HCT116 (cell line): ENCODE measurements at regions not wholly inside any gene's neighbourhood (a gene's known extent, or its start where the extent isn't known, plus 50 kb on each side); places are given as distances from the start of the nearest gene placed in this dataset.

Experiments
- CEBPB ChIP-seq: IDR thresholded peaks from 2 replicates; pipeline ENCODE4 v1.6.1; 2012; ENCODE audit warnings: low read depth
- EGR1 ChIP-seq: IDR thresholded peaks from 2 replicates; pipeline ENCODE4 v1.6.1; 2012; ENCODE audit warnings: low read depth
- EZH2 ChIP-seq: fragments of 200-600 bp; sonication (generic); IDR thresholded peaks from 2 replicates; pipeline ENCODE4 v1.6.1; 2017; ENCODE audit warnings: antibody characterized with exemption, mixed run types
- EZH2phosphoT487 ChIP-seq: fragments of 200-600 bp; IDR thresholded peaks from 2 replicates; pipeline ENCODE4 v1.6.1; 2018; ENCODE audit warnings: antibody characterized with exemption, borderline replicate concordance
- POLR2A ChIP-seq: IDR thresholded peaks from 2 replicates; pipeline ENCODE4 v1.7.0; 2011; ENCODE audit warnings: borderline replicate concordance; ENCODE audit not compliant: insufficient read depth, insufficient read length; ENCODE audit errors: extremely low read depth
- POLR2AphosphoS5 ChIP-seq: IDR thresholded peaks from 2 replicates; pipeline ENCODE4 v1.6.1; 2011; ENCODE audit warnings: mild to moderate bottlenecking, low read depth, low read length, moderate library complexity
- RAD21 ChIP-seq: IDR thresholded peaks from 2 replicates; pipeline ENCODE4 v1.6.1; 2012; ENCODE audit warnings: low read depth, mild to moderate bottlenecking
- SIN3A ChIP-seq: IDR thresholded peaks from 2 replicates; pipeline ENCODE4 v1.6.1; 2012; ENCODE audit warnings: low read depth
- SRF ChIP-seq: IDR thresholded peaks from 2 replicates; pipeline ENCODE4 v1.6.1; 2012; ENCODE audit warnings: low read depth
- TCF7L2 ChIP-seq: IDR thresholded peaks from 2 replicates; pipeline ENCODE4 v1.7.0; 2011; ENCODE audit warnings: borderline replicate concordance, inconsistent platforms; ENCODE audit not compliant: insufficient read depth, insufficient read length; ENCODE audit errors: extremely low read depth
- TF ChIP-seq, protein P1 (sequence below), 3 experiments: fragments of 200-600 bp in 1 of 3; sonication (generic) in 1 of 3; IDR thresholded peaks in 2 of 3; conservative IDR thresholded peaks in 1 of 3; 2 replicates each; pipeline ENCODE4 v1.5.1; 2012 to 2017; ENCODE audit warnings: low read depth in 2 of 3, low read length in 2 of 3, antibody characterized with exemption in 1 of 3, borderline replicate concordance in 1 of 3, control low read depth in 1 of 3, mild to moderate bottlenecking in 1 of 3, mixed read lengths in 1 of 3, mixed run types in 1 of 3, moderate library complexity in 1 of 3; ENCODE audit not compliant: insufficient read depth in 1 of 3
- TF ChIP-seq, protein P2 (sequence below): IDR thresholded peaks from 2 replicates; pipeline ENCODE4 v1.6.1; 2012; ENCODE audit warnings: low read depth
- TF ChIP-seq, protein P3 (sequence below): IDR thresholded peaks from 2 replicates; pipeline ENCODE4 v1.6.1; 2012

DNA sequence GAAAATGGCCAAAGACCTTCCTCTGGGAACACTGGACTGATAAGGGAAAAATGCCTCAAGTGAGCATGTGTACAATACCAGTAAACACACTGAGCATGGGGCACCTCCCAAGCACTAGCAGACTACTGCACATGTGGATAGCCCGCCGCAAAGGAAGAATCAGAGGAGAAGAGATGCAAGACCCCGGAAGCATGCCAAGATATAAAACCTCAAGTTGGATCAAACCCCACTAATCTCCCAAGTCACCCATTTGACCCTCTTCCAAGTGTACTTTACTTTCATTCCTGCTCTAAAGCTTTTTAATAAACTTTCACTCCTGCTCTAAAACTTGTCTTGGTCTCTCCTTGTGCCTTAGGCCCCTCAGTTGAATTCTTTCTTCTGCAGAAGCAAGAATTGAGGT is 121.1 kb upstream of the PLAAT1 start:
- TF ChIP-seq EZH2phosphoT487 (no peak), SRF (no peak), POLR2A (no peak), POLR2AphosphoS5 (no peak), RAD21 (no peak), EZH2 (no peak), CEBPB (no peak), EGR1 (no peak), TCF7L2 (no peak), SIN3A (no peak)
- TF ChIP-seq, protein P1, sequence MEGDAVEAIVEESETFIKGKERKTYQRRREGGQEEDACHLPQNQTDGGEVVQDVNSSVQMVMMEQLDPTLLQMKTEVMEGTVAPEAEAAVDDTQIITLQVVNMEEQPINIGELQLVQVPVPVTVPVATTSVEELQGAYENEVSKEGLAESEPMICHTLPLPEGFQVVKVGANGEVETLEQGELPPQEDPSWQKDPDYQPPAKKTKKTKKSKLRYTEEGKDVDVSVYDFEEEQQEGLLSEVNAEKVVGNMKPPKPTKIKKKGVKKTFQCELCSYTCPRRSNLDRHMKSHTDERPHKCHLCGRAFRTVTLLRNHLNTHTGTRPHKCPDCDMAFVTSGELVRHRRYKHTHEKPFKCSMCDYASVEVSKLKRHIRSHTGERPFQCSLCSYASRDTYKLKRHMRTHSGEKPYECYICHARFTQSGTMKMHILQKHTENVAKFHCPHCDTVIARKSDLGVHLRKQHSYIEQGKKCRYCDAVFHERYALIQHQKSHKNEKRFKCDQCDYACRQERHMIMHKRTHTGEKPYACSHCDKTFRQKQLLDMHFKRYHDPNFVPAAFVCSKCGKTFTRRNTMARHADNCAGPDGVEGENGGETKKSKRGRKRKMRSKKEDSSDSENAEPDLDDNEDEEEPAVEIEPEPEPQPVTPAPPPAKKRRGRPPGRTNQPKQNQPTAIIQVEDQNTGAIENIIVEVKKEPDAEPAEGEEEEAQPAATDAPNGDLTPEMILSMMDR (IDR thresholded peaks at IDR 0.05 in 2 of 3, conservative IDR thresholded peaks at IDR 0.05 in 1 of 3; ENCODE audit: borderline replicate concordance in 1 of 3, insufficient read depth in 1 of 3, low read depth in 2 of 3, low read length in 2 of 3): no peak
- TF ChIP-seq, protein P2, sequence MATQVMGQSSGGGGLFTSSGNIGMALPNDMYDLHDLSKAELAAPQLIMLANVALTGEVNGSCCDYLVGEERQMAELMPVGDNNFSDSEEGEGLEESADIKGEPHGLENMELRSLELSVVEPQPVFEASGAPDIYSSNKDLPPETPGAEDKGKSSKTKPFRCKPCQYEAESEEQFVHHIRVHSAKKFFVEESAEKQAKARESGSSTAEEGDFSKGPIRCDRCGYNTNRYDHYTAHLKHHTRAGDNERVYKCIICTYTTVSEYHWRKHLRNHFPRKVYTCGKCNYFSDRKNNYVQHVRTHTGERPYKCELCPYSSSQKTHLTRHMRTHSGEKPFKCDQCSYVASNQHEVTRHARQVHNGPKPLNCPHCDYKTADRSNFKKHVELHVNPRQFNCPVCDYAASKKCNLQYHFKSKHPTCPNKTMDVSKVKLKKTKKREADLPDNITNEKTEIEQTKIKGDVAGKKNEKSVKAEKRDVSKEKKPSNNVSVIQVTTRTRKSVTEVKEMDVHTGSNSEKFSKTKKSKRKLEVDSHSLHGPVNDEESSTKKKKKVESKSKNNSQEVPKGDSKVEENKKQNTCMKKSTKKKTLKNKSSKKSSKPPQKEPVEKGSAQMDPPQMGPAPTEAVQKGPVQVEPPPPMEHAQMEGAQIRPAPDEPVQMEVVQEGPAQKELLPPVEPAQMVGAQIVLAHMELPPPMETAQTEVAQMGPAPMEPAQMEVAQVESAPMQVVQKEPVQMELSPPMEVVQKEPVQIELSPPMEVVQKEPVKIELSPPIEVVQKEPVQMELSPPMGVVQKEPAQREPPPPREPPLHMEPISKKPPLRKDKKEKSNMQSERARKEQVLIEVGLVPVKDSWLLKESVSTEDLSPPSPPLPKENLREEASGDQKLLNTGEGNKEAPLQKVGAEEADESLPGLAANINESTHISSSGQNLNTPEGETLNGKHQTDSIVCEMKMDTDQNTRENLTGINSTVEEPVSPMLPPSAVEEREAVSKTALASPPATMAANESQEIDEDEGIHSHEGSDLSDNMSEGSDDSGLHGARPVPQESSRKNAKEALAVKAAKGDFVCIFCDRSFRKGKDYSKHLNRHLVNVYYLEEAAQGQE: no peak
- TF ChIP-seq, protein P3, sequence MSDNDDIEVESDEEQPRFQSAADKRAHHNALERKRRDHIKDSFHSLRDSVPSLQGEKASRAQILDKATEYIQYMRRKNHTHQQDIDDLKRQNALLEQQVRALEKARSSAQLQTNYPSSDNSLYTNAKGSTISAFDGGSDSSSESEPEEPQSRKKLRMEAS: no peak
